HG03097 (cell line): ENCODE measurements at regions not wholly inside any gene's neighbourhood (a gene's known extent, or its start where the extent isn't known, plus 50 kb on each side); places are given as distances from the start of the nearest gene placed in this dataset.

Experiments
- ATAC-seq: cut with Tn5 transposase; IDR thresholded peaks from one replicate; pipeline ENCODE4 v1.9.1; 2021; ENCODE audit not compliant: unreplicated experiment, low FRiP score

GRCh38 chr6:145305670-145306069, 429.6 kb downstream of the EPM2A start:
- no peak for ATAC-seq

- ATAC-seq: no peak
Measured at GRCh38 chr6:145306489-145306888, 428.8 kb downstream of the EPM2A start.

GRCh38 chr6:145309842-145310535, 425.3 kb downstream of the EPM2A start:
- ATAC-seq: no peak

GRCh38 chr6:145312481-145312880, 422.8 kb downstream of the EPM2A start:
- no peak for ATAC-seq

- ATAC-seq: no peak
Measured at GRCh38 chr6:145313041-145313855, 422.1 kb downstream of the EPM2A start.

GRCh38 chr6:145315982-145316600, 419.2 kb downstream of the EPM2A start:
- ATAC-seq: no peak

GRCh38 chr6:145318952-145319351, 416.4 kb downstream of the EPM2A start:
- ATAC-seq: no peak

- no peak for ATAC-seq
Measured at GRCh38 chr6:145319605-145320004, 415.7 kb downstream of the EPM2A start.

GRCh38 chr6:145323646-145324045, 411.7 kb downstream of the EPM2A start:
- ATAC-seq: no peak

- no peak for ATAC-seq
Measured at GRCh38 chr6:145327586-145327985, 407.7 kb downstream of the EPM2A start.

GRCh38 chr6:145329257-145329656, 406.1 kb downstream of the EPM2A start:
- no peak for ATAC-seq

GRCh38 chr6:145331066-145331465, 404.3 kb downstream of the EPM2A start:
- ATAC-seq: no peak

- ATAC-seq: no peak
Measured at GRCh38 chr6:145332011-145332410, 403.3 kb downstream of the EPM2A start.

GRCh38 chr6:145336119-145336518, 399.2 kb downstream of the EPM2A start:
- ATAC-seq: no peak

- ATAC-seq: no peak
Measured at GRCh38 chr6:145339089-145339488, 396.2 kb downstream of the EPM2A start.

- no peak for ATAC-seq
Measured at GRCh38 chr6:145340256-145340655, 395.1 kb downstream of the EPM2A start.

GRCh38 chr6:145345094-145345493, 390.2 kb downstream of the EPM2A start:
- ATAC-seq: no peak

- ATAC-seq: no peak
Measured at GRCh38 chr6:145347216-145347615, 388.1 kb downstream of the EPM2A start.

GRCh38 chr6:145349950-145350510, 385.3 kb downstream of the EPM2A start:
- no peak for ATAC-seq

- ATAC-seq: no peak
Measured at GRCh38 chr6:145350928-145351327, 384.4 kb downstream of the EPM2A start.

GRCh38 chr6:145352382-145353080, 382.8 kb downstream of the EPM2A start:
- ATAC-seq: no peak
